B cell (primary cell): ENCODE measurements at regions not wholly inside any gene's neighbourhood (a gene's known extent, or its start where the extent isn't known, plus 50 kb on each side); places are given as distances from the start of the nearest gene placed in this dataset.

ENCODE experiments used
- ATAC-seq: fragments of 200-7000 bp; cut with Tn5 transposase; one replicate; pipeline ENCODE4 v1.10.0; 2021; ENCODE audit warnings: low read depth, mild to moderate bottlenecking, moderate number of reproducible peaks, moderate library complexity
- CTCF ChIA-PET: fragments of 350-600 bp; sonication (Branson Sonifier 250); formaldehyde crosslinking; loops from one replicate; lab custom pipeline; 2021; ENCODE audit warnings: antibody characterized with exemption, inconsistent platforms; lab: Charles Lee
- POLR2A ChIA-PET: fragments of 350-600 bp; sonication (Branson Sonifier 250); formaldehyde crosslinking; loops from one replicate; lab custom pipeline; 2021; ENCODE audit warnings: antibody characterized with exemption; lab: Charles Lee
- DNase-seq: peaks from one replicate; pipeline ENCODE4 v3.0.0; 2013
- H2AFZ ChIP-seq: 2 replicates; pipeline ENCODE4 v1.6.1; 2012; ENCODE audit warnings: mild to moderate bottlenecking, low read depth, low read length; ENCODE audit not compliant: insufficient read depth, poor library complexity, severe bottlenecking
- H3K27ac ChIP-seq, 2 donors: 1 replicate in 1 of 2; 2 replicates in 1 of 2; pipeline ENCODE4 v1.5.1; 2012 to 2013; ENCODE audit warnings: low read length in 2 of 2, mild to moderate bottlenecking in 2 of 2, moderate library complexity in 1 of 2
- H3K27me3 ChIP-seq, 4 experiments: fragments of 200-600 bp in 1 of 4; sonication (generic) in 1 of 4; replicated peaks in 1 of 4; 1 replicate in 2 of 4; 2 replicates in 2 of 4; pipeline versions ENCODE4 v1.6.1 to v1.7.0; 2013 to 2016; ENCODE audit warnings: low read length in 3 of 4, mild to moderate bottlenecking in 2 of 4, mixed read lengths in 1 of 4, moderate library complexity in 1 of 4; ENCODE audit not compliant: insufficient read depth in 4 of 4, control insufficient read depth in 3 of 4; ENCODE audit errors: control extremely low read depth in 1 of 4
- H3K36me3 ChIP-seq, 2 experiments: replicated peaks in 1 of 2; 1 replicate in 1 of 2; 2 replicates in 1 of 2; pipeline versions ENCODE4 v1.6.1 to v1.7.1; 2013; ENCODE audit warnings: low read length in 1 of 2; ENCODE audit not compliant: insufficient read depth in 2 of 2, control insufficient read depth in 1 of 2; ENCODE audit errors: control extremely low read depth in 1 of 2, extremely low read depth in 1 of 2
- H3K4me1 ChIP-seq, 2 donors: fragments of 200-600 bp in 1 of 2; sonication (generic) in 1 of 2; 1 replicate in 1 of 2; 2 replicates in 1 of 2; pipeline versions ENCODE4 v1.5.1 to v1.6.1; 2013 to 2017; ENCODE audit warnings: low read length in 2 of 2; ENCODE audit not compliant: control insufficient read depth in 2 of 2, insufficient read depth in 2 of 2
- H3K4me2 ChIP-seq: replicated peaks from 2 replicates; pipeline ENCODE3; 2012; ENCODE audit warnings: mild to moderate bottlenecking, low read depth, low read length; ENCODE audit not compliant: poor library complexity, severe bottlenecking
- H3K4me3 ChIP-seq, 5 experiments: fragments of 200-600 bp in 1 of 5; sonication (generic) in 1 of 5; 1 replicate in 3 of 5; 2 replicates in 2 of 5; pipeline versions ENCODE4 v1.5.1 to v1.7.0; 2011 to 2016; ENCODE audit warnings: low read length in 4 of 5, mild to moderate bottlenecking in 4 of 5, low read depth in 2 of 5, control low read depth in 1 of 5, moderate library complexity in 1 of 5; ENCODE audit not compliant: insufficient read depth in 1 of 5; ENCODE audit errors: control extremely low read depth in 1 of 5, extremely low read depth in 1 of 5
- H3K79me2 ChIP-seq: fragments of 200-600 bp; sonication (generic); one replicate; pipeline ENCODE4 v1.6.0; 2016; ENCODE audit warnings: low read length; ENCODE audit not compliant: control insufficient read depth, insufficient read depth
- H3K9ac ChIP-seq: fragments of 200-600 bp; sonication (generic); 2 replicates; pipeline ENCODE4 v1.6.1; 2017; ENCODE audit warnings: mild to moderate bottlenecking, low read length, moderate library complexity
- H3K9me3 ChIP-seq, 3 donors: one replicate each; pipeline versions ENCODE4 v1.6.1 to v1.7.1; 2013; ENCODE audit warnings: low read length in 2 of 3; ENCODE audit not compliant: control insufficient read depth in 2 of 3, insufficient read depth in 1 of 3; ENCODE audit errors: control extremely low read depth in 1 of 3
- H4K20me1 ChIP-seq: 2 replicates; pipeline ENCODE4 v1.6.0; 2012; ENCODE audit warnings: mild to moderate bottlenecking, low read length; ENCODE audit not compliant: insufficient read depth, control insufficient read depth, poor library complexity, severe bottlenecking
- H3K27ac Mint-ChIP-seq: one replicate; pipeline ENCODE4 v1.8.0; 2021; ENCODE audit warnings: mixed read lengths
- H3K27me3 Mint-ChIP-seq: one replicate; pipeline ENCODE4 v1.8.0; 2021; ENCODE audit warnings: mixed read lengths
- H3K4me1 Mint-ChIP-seq: one replicate; pipeline ENCODE4 v1.8.0; 2021; ENCODE audit warnings: mixed read lengths
- H3K4me3 Mint-ChIP-seq: one replicate; pipeline ENCODE4 v1.8.0; 2021; ENCODE audit warnings: mixed read lengths
- H3K9me3 Mint-ChIP-seq: one replicate; pipeline ENCODE4 v1.8.0; 2022; ENCODE audit warnings: mixed read lengths; ENCODE audit not compliant: insufficient read depth
- CTCF ChIP-seq: fragments of 200-600 bp; IDR thresholded peaks from one replicate; pipeline ENCODE4 v1.8.0; 2022; ENCODE audit warnings: antibody characterized with exemption, mild to moderate bottlenecking
- EZH2 ChIP-seq: IDR thresholded peaks from 2 replicates; pipeline ENCODE4 v1.6.1; 2012; ENCODE audit warnings: borderline replicate concordance, low read depth, mild to moderate bottlenecking, moderate library complexity, low read length; ENCODE audit not compliant: insufficient read depth, poor library complexity, severe bottlenecking
- WGBS: methylation state at CpG from one replicate; pipeline ENCODE4 v1.1.5; 2013; ENCODE audit warnings: missing lambda C conversion rate; ENCODE audit not compliant: insufficient coverage; 5-methylcytosine and 5-hydroxymethylcytosine counted together
- intact Hi-C: fragments of 100-400 bp; cut with micrococcal nuclease; formaldehyde crosslinking; loops from one replicate; pipeline ENCODE4 v1.10.0; 2022

DNA sequence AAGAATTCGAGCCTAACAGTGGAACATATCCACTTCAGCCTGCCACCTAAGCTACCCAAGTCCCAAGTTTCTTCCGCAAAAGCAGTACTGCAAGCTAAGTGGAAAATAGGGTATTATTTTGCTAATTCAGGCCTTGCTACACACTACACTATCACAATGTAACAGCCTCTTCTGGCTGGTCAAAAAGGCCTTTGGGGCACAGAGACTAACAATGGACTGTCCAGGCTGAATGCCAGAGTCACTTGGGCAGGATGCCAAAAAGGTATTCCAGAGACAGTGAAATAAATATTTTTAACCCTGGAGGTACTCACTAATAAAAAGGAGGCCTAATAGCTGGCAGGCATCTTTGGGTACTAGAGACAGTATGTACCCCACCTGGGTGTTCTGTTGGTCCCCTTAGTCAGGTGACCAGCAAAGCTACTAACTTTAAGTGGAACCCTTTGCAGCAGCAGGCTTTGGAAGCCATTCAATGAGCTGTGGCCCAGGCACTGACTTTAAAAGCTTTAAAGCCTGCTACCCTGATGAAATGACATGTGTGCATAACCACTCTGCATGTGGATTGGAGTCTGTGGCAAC is 692.1 kb downstream of the HTR1B start:
- Histone ChIP-seq H3K36me3 (no peaks in the 10 kb centered on the region), H4K20me1 (no peaks in the 10 kb centered on the region), H3K79me2 (no peaks in the 10 kb centered on the region), H3K9me3 (no peaks in the 10 kb centered on the region), H3K4me1 (no peaks in the 10 kb centered on the region), H2AFZ (no peak overlapping the region), H3K4me2 (no peak overlapping the region), H3K27me3 (no peaks in the 10 kb centered on the region), H3K27ac (no peak overlapping the region), H3K9ac (no peak overlapping the region), H3K4me3 (no peak overlapping the region)
- ChIA-PET POLR2A (no interaction called here), CTCF (no interaction called here)
- intact Hi-C loops = no loop called here
- no peak for ATAC-seq
- Mint-ChIP-seq H3K27me3 (no peaks in the 10 kb centered on the region), H3K27ac (no peak overlapping the region), H3K9me3 (no peaks in the 10 kb centered on the region), H3K4me3 (no peak overlapping the region), H3K4me1 (no peaks in the 10 kb centered on the region)
- WGBS = no CpG with 5 or more reads among the region's 2 CpGs
- no peak for TF ChIP-seq CTCF
- TF ChIP-seq EZH2 = no peak
- DNase-seq = no peak

DNA sequence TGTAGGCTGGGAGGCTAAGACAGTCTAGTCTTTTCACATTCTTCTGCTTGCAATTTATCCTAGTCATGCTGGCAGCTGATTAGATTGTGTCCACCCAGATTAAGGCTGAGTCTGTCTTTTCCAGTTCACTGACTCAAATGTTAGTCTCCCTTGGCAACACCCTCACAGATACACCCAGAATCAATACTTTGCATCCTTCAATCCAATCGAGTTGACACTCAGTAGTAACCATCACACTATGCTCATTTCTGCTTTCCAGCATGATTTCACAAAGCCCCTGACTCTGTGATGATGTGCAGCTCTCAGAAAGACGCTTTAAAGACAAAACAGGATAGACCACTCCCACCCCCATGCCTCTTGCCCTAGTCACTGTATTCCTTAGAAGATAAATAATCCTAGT is 693.0 kb downstream of the HTR1B start:
- Histone ChIP-seq H4K20me1 (no peaks in the 10 kb centered on the region), H3K27ac (no peak overlapping the region), H3K4me2 (no peak overlapping the region), H3K36me3 (no peaks in the 10 kb centered on the region), H3K79me2 (no peaks in the 10 kb centered on the region), H3K9ac (no peak overlapping the region), H3K4me3 (no peak overlapping the region), H3K27me3 (no peaks in the 10 kb centered on the region), H3K9me3 (no peaks in the 10 kb centered on the region), H2AFZ (no peak overlapping the region), H3K4me1 (no peaks in the 10 kb centered on the region)
- Mint-ChIP-seq H3K27ac (no peak overlapping the region), H3K27me3 (no peaks in the 10 kb centered on the region), H3K9me3 (no peaks in the 10 kb centered on the region), H3K4me3 (no peak overlapping the region), H3K4me1 (no peaks in the 10 kb centered on the region)
- ChIA-PET CTCF (no interaction called here), POLR2A (no interaction called here)
- ATAC-seq (no peak), DNase-seq (no peak)
- WGBS = 29% methylated on average over 1 of the region's 2 CpGs
- intact Hi-C loops = no loop called here
- TF ChIP-seq EZH2 (no peak), CTCF (no peak)
